ENCODE measurements at regions not wholly inside any gene's neighbourhood (a gene's known extent, or its start where the extent isn't known, plus 50 kb on each side); places are given as distances from the start of the nearest gene placed in this dataset.
A peak's percentile ranks its signal among the peaks of the same experiment; 100 is the strongest.

GRCh38 chr2:183495589-183496267, 371.5 kb downstream of the NUP35 start:
- Histone ChIP-seq H3K27me3 (ENCODE audit: insufficient read depth, low read length) (no peaks in the 10 kb centered on the region), H3K9me3 (ENCODE audit: insufficient read depth, low read depth, low read length) (no peaks in the 10 kb centered on the region), H3K9ac (ENCODE audit: low read depth, low read length) (no peak overlapping the region), H3K4me1 (ENCODE audit: insufficient read depth, low read length) (peaks cover 10% of the 10 kb centered on the region), H3K36me3 (ENCODE audit: insufficient read depth, low read depth, low read length) (no peaks in the 10 kb centered on the region), H3K27ac (ENCODE audit: low read length) (no peak overlapping the region), H3K4me3 (ENCODE audit: low read length) (no peak overlapping the region)

DNA sequence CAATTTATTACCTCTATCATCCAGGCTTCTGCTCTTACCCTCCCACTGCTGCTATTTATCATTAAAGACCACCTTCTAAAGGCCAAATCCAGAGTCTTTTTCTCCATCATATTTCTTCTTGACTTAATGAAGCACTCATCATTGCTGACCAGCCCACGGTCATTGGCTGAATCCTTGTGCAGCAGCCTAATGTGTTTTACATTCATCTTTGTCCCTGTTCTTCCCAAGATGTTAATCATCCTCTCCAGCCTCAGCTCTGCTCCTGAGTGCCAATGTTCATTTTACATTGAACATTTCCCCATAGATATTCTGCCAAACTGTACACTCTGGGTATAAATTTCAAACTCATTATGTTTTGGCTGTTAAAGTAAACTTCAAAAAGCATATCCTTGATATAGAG, 373.6 kb downstream of the NUP35 start:
- no peaks in the 10 kb centered on the region for H3K9me3 ChIP-seq (ENCODE audit: insufficient read depth, low read depth, low read length)

GRCh38 chr2:183505911-183506310, 381.7 kb downstream of the NUP35 start:
- Histone ChIP-seq H3K9me3 (ENCODE audit: insufficient read depth, low read depth, low read length) (peaks cover 13% of the 10 kb centered on the region), H3K36me3 (ENCODE audit: insufficient read depth, low read depth, low read length) (no peaks in the 10 kb centered on the region), H3K4me3 (ENCODE audit: low read length) (no peak overlapping the region), H3K4me1 (ENCODE audit: insufficient read depth, low read length) (no peaks in the 10 kb centered on the region), H3K27me3 (ENCODE audit: insufficient read depth, low read length) (no peaks in the 10 kb centered on the region), H3K27ac (ENCODE audit: low read length) (no peak overlapping the region), H3K9ac (ENCODE audit: low read depth, low read length) (no peak overlapping the region)

More for the DNA sequence above, 373.6 kb downstream of the NUP35 start:
- Histone ChIP-seq H3K27ac (ENCODE audit: low read length) (no peak overlapping the region), H3K27me3 (ENCODE audit: insufficient read depth, low read length) (no peaks in the 10 kb centered on the region), H3K4me1 (ENCODE audit: insufficient read depth, low read length) (peaks cover 10% of the 10 kb centered on the region), H3K9ac (ENCODE audit: low read depth, low read length) (no peak overlapping the region), H3K4me3 (ENCODE audit: low read length) (no peak overlapping the region), H3K36me3 (ENCODE audit: insufficient read depth, low read depth, low read length) (no peaks in the 10 kb centered on the region)

DNA sequence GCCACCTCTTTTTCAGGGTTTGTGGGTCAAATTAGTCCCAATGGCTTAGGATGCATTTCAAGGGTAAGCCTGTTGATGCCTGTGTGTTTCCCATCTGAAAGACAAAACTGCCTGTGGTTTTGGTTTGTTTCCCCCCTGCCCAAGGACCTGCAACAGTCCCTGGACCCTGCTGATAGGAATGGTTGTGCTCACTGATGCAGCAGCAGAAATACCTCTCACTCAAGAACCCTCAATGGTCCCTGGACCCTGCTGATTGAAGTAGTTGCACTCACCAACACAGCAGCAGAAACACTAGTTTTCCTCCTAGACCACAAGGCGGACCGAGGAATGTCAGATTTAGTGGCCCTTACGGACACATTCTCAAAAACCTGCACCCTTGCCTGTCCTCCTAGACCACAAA, 386.9 kb downstream of the NUP35 start:
- no peak overlapping the region for H3K9ac ChIP-seq (ENCODE audit: low read depth, low read length)
- no peak overlapping the region for H3K27ac ChIP-seq (ENCODE audit: low read length)
- H3K9me3 ChIP-seq (ENCODE audit: insufficient read depth, low read depth, low read length), result peaks cover 13% of the 10 kb centered on the region
- no peak overlapping the region for H3K4me3 ChIP-seq (ENCODE audit: low read length)
- no peaks in the 10 kb centered on the region for H3K27me3 ChIP-seq (ENCODE audit: insufficient read depth, low read length)
- H3K4me1 ChIP-seq (ENCODE audit: insufficient read depth, low read length), result no peaks in the 10 kb centered on the region
- H3K36me3 ChIP-seq (ENCODE audit: insufficient read depth, low read depth, low read length), result no peaks in the 10 kb centered on the region

GRCh38 chr2:183519371-183520056, 395.3 kb downstream of the NUP35 start:
- no peak overlapping the region for H3K4me3 ChIP-seq (ENCODE audit: low read length)
- no peak overlapping the region for H3K27ac ChIP-seq (ENCODE audit: low read length)
- H3K9me3 ChIP-seq (ENCODE audit: insufficient read depth, low read depth, low read length), result no peaks in the 10 kb centered on the region
- no peak overlapping the region for H3K9ac ChIP-seq (ENCODE audit: low read depth, low read length)
- no peaks in the 10 kb centered on the region for H3K4me1 ChIP-seq (ENCODE audit: insufficient read depth, low read length)
- no peaks in the 10 kb centered on the region for H3K27me3 ChIP-seq (ENCODE audit: insufficient read depth, low read length)
- H3K36me3 ChIP-seq (ENCODE audit: insufficient read depth, low read depth, low read length), result no peaks in the 10 kb centered on the region

- Histone ChIP-seq H3K4me3 (ENCODE audit: low read length) (no peak overlapping the region), H3K4me1 (ENCODE audit: insufficient read depth, low read length) (no peaks in the 10 kb centered on the region), H3K9ac (ENCODE audit: low read depth, low read length) (no peak overlapping the region), H3K36me3 (ENCODE audit: insufficient read depth, low read depth, low read length) (no peaks in the 10 kb centered on the region), H3K27me3 (ENCODE audit: insufficient read depth, low read length) (no peaks in the 10 kb centered on the region), H3K9me3 (ENCODE audit: insufficient read depth, low read depth, low read length) (no peaks in the 10 kb centered on the region), H3K27ac (ENCODE audit: low read length) (no peak overlapping the region)
These were observed 397.7 kb downstream of the NUP35 start for GRCh38 chr2:183521911-183522310.

GRCh38 chr2:183522489-183523266, 398.4 kb downstream of the NUP35 start:
- Histone ChIP-seq H3K36me3 (ENCODE audit: insufficient read depth, low read depth, low read length) (no peaks in the 10 kb centered on the region), H3K27me3 (ENCODE audit: insufficient read depth, low read length) (no peaks in the 10 kb centered on the region), H3K9me3 (ENCODE audit: insufficient read depth, low read depth, low read length) (no peaks in the 10 kb centered on the region), H3K27ac (ENCODE audit: low read length) (no peak overlapping the region), H3K4me3 (ENCODE audit: low read length) (no peak overlapping the region), H3K4me1 (ENCODE audit: insufficient read depth, low read length) (no peaks in the 10 kb centered on the region), H3K9ac (ENCODE audit: low read depth, low read length) (no peak overlapping the region)

GRCh38 chr2:183530333-183530901, 406.2 kb downstream of the NUP35 start:
- peaks cover 6% of the 10 kb centered on the region; the same call in 1 of the 2 replicates for H3K27me3 ChIP-seq (ENCODE audit: insufficient read depth, low read length)
- peaks cover 38% of the 10 kb centered on the region for H3K4me1 ChIP-seq (ENCODE audit: insufficient read depth, low read length)
- no peaks in the 10 kb centered on the region for H3K9me3 ChIP-seq (ENCODE audit: insufficient read depth, low read depth, low read length)
- H3K9ac ChIP-seq (ENCODE audit: low read depth, low read length), result no peak overlapping the region
- no peak overlapping the region for H3K27ac ChIP-seq (ENCODE audit: low read length)
- H3K4me3 ChIP-seq (ENCODE audit: low read length), result no peak overlapping the region
- H3K36me3 ChIP-seq (ENCODE audit: insufficient read depth, low read depth, low read length), result no peaks in the 10 kb centered on the region

DNA sequence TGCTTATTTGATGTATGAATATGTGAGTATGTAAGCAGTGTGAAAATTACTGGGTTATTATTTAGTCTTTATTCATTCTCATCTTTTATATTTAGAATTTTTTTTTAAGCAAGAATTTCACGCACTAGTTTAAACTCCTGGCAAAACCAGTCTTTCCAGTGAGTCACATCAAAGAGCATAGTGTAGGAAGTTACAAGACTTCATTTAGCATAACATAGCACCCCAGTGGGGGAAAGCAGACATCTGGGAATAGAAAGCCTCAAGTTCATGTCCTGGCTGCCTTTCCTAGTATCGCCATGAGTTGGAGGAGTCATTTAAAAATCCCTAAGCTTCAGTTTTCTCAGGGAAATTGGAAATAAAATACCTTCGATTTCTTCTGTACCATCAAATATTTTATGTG, 408.3 kb downstream of the NUP35 start:
- H3K27ac ChIP-seq (ENCODE audit: low read length), result no peak overlapping the region
- peak overlapping the region; percentile 52; the same call in 1 of the 2 replicates for H3K4me3 ChIP-seq (ENCODE audit: low read length)
- no peaks in the 10 kb centered on the region for H3K36me3 ChIP-seq (ENCODE audit: insufficient read depth, low read depth, low read length)
- no peak overlapping the region for H3K9ac ChIP-seq (ENCODE audit: low read depth, low read length)
- H3K4me1 ChIP-seq (ENCODE audit: insufficient read depth, low read length), result peaks cover 44% of the 10 kb centered on the region
- H3K27me3 ChIP-seq (ENCODE audit: insufficient read depth, low read length), result peaks cover 6% of the 10 kb centered on the region; the same call in 1 of the 2 replicates
- H3K9me3 ChIP-seq (ENCODE audit: insufficient read depth, low read depth, low read length), result no peaks in the 10 kb centered on the region

DNA sequence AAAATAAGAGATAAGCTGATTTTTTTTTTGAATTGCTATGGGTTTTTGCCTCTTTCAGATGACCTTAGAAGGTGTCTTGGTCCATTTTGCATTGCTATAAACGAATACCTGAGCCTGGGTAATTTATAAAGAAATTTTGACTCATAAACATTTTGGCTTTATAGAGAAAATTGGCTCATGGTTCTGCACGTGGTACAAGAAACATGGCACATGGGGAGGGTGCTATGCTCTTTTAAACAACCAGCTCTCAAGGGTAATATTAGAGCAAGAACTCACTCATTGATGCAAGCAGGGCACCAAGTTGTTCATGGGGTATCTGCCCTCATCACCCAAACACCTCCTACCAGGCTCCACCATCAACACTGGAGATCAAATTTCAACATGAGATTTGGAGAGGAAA, 408.8 kb downstream of the NUP35 start:
- H3K27me3 ChIP-seq (ENCODE audit: insufficient read depth, low read length), result peaks cover 6% of the 10 kb centered on the region; the same call in 1 of the 2 replicates
- H3K4me1 ChIP-seq (ENCODE audit: insufficient read depth, low read length), result peaks cover 44% of the 10 kb centered on the region
- no peaks in the 10 kb centered on the region for H3K9me3 ChIP-seq (ENCODE audit: insufficient read depth, low read depth, low read length)
- H3K9ac ChIP-seq (ENCODE audit: low read depth, low read length), result no peak overlapping the region
- peak overlapping the region; percentile 52; the same call in 1 of the 2 replicates for H3K4me3 ChIP-seq (ENCODE audit: low read length)
- H3K36me3 ChIP-seq (ENCODE audit: insufficient read depth, low read depth, low read length), result no peaks in the 10 kb centered on the region
- no peak overlapping the region for H3K27ac ChIP-seq (ENCODE audit: low read length)

DNA sequence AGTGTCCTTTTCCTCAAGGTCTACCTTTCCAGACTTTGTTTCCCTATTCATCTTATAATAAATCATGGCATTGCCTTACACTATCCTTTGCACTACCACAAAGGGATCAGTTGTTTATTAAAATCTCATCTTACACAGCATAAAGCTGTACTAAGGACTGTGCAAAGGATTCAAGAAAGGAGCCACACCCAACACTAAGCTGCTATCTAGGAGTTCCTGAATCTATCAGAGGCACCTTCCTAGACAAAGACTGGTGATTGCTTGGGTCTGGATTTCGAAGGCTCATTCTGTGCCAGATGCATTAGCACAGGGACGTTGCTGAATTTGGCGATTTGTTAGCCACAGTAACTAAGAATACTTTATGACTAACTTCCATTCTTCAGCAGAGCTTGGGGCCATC, 412.0 kb downstream of the NUP35 start:
- H3K36me3 ChIP-seq (ENCODE audit: insufficient read depth, low read depth, low read length), result no peaks in the 10 kb centered on the region
- no peaks in the 10 kb centered on the region for H3K9me3 ChIP-seq (ENCODE audit: insufficient read depth, low read depth, low read length)
- H3K9ac ChIP-seq (ENCODE audit: low read depth, low read length), result no peak overlapping the region
- H3K4me3 ChIP-seq (ENCODE audit: low read length), result no peak overlapping the region
- no peak overlapping the region for H3K27ac ChIP-seq (ENCODE audit: low read length)
- peaks cover 5% of the 10 kb centered on the region; the same call in 1 of the 2 replicates for H3K27me3 ChIP-seq (ENCODE audit: insufficient read depth, low read length)
- peaks cover 25% of the 10 kb centered on the region for H3K4me1 ChIP-seq (ENCODE audit: insufficient read depth, low read length)
